AG04450 (cell line): ENCODE measurements at regions not wholly inside any gene's neighbourhood (a gene's known extent, or its start where the extent isn't known, plus 50 kb on each side); places are given as distances from the start of the nearest gene placed in this dataset.
"Not testable (repeated sequence)": the region's sequence is repeated elsewhere in the genome, so short reads cannot be mapped to it uniquely, and the experiment has no call there.

ENCODE experiments used
- CTCF ChIA-PET: fragments of 300-600, 350-600 bp; formaldehyde crosslinking; extraction: SDS; loops from one replicate; lab custom pipeline; 2022; ENCODE audit warnings: antibody characterized with exemption, inconsistent platforms; lab: Charles Lee
- POLR2A ChIA-PET: fragments of 350-600 bp; formaldehyde crosslinking; extraction: SDS; loops from one replicate; lab custom pipeline; 2021; ENCODE audit warnings: antibody characterized with exemption, inconsistent platforms; lab: Yijun Ruan, JAX
- DNase-seq: peaks from one replicate; pipeline ENCODE4 v3.0.0-alpha.2; 2011; ENCODE audit warnings: low read depth, low spot score
- H3K27ac ChIP-seq: one replicate; pipeline ENCODE4 v1.5.1; 2012; ENCODE audit warnings: low read depth, low read length, control low read depth
- H3K27me3 ChIP-seq: one replicate; pipeline ENCODE4 v1.6.0; 2012; ENCODE audit warnings: low read length; ENCODE audit not compliant: control insufficient read depth, insufficient read depth
- H3K4me3 ChIP-seq: 2 replicates; pipeline ENCODE4 v1.5.1; 2011; ENCODE audit warnings: mild to moderate bottlenecking, low read depth, low read length, control low read depth
- H3K9me3 ChIP-seq: 2 replicates; pipeline ENCODE4 v1.5.1; 2012; ENCODE audit warnings: low read length; ENCODE audit not compliant: control insufficient read depth, insufficient read depth
- CTCF ChIP-seq: IDR thresholded peaks from 2 replicates; pipeline ENCODE4 v1.5.1; 2011; ENCODE audit warnings: low read depth, low read length, control low read depth, inconsistent platforms

- no peaks in the 10 kb centered on the region for H3K9me3 ChIP-seq
- H3K27me3 ChIP-seq, result no peaks in the 10 kb centered on the region
- H3K27ac ChIP-seq, result no peak overlapping the region
- no peak for DNase-seq
- ChIA-PET CTCF (interaction anchor here (2.0 to 2.7 kb wide), 3 partner anchors 10 to 209 kb away, joined by 10 to 14 read pairs (median 11); no protein-coding TSS in a partner anchor), POLR2A (no interaction called here)
- H3K4me3 ChIP-seq, result no peak overlapping the region
- TF ChIP-seq CTCF, result no peak
Measured at GRCh38 chr1:67551375-67551774, 121.2 kb upstream of the SERBP1 start.

GRCh38 chr1:67552336-67552759 is 122.1 kb upstream of the SERBP1 start:
- no peaks in the 10 kb centered on the region for H3K9me3 ChIP-seq
- H3K27ac ChIP-seq, result no peak overlapping the region
- POLR2A ChIA-PET, result no interaction called here
- H3K4me3 ChIP-seq, result no peak overlapping the region
- DNase-seq, result no peak
- 0 out of 2 replicates have a peak, but pooled peaks have one; percentile 3 for TF ChIP-seq CTCF
- H3K27me3 ChIP-seq, result no peaks in the 10 kb centered on the region
- CTCF ChIA-PET, result interaction anchor here (2.0 to 2.7 kb wide), 3 partner anchors 9 to 208 kb away, joined by 10 to 14 read pairs (median 11); no protein-coding TSS in a partner anchor

- POLR2A ChIA-PET, H3K9me3 ChIP-seq, DNase-seq, H3K27ac ChIP-seq, H3K27me3 ChIP-seq, H3K4me3 ChIP-seq: not testable (repeated sequence)
- CTCF ChIA-PET, result interaction anchor here (0.7 to 0.9 kb wide), 2 partner anchors 206 to 211 kb away, joined by 3 to 4 read pairs; no protein-coding TSS in a partner anchor
Measured at GRCh38 chr1:67554204-67554603, 124.0 kb upstream of the SERBP1 start.

GRCh38 chr1:67555461-67556296 is 125.5 kb upstream of the SERBP1 start:
- CTCF ChIA-PET, result interaction anchor here (3.1 to 4.0 kb wide), 3 partner anchors 21 to 204 kb away, joined by 11 to 29 read pairs (median 19); no protein-coding TSS in a partner anchor

More at GRCh38 chr1:67555461-67556296, 125.5 kb upstream of the SERBP1 start:
- no peak for DNase-seq
- Histone ChIP-seq H3K27ac (no peak overlapping the region), H3K27me3 (no peaks in the 10 kb centered on the region), H3K9me3 (no peaks in the 10 kb centered on the region), H3K4me3 (no peak overlapping the region)
- TF ChIP-seq CTCF, result no peak
- POLR2A ChIA-PET, result interaction anchor here (0.7 kb wide), 1 partner anchor 119 kb away, joined by 3 read pairs; no protein-coding TSS in a partner anchor
